ENCODE measurements at regions not wholly inside any gene's neighbourhood (a gene's known extent, or its start where the extent isn't known, plus 50 kb on each side); places are given as distances from the start of the nearest gene placed in this dataset.

DNA sequence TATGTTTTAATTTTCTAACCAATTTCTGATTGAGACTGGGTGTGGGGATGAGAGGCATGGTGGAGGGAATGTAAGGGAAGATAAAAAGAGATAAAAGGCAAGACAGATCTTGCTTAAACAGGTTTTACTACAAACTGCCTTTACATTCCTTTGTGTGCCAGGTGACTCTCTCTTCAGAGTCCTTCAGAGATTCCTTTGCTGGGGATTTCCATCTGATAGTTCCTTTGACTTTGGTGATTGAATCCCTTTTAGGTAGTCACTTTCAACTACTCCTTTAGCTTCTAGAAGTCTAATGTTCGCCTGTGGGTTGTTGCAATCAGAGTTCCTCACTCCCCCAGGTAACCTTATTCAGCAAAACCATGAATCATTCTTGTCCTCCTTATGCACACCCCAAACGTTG, 283.3 kb upstream of the MANEA start:
- TF ChIP-seq, protein P1, sequence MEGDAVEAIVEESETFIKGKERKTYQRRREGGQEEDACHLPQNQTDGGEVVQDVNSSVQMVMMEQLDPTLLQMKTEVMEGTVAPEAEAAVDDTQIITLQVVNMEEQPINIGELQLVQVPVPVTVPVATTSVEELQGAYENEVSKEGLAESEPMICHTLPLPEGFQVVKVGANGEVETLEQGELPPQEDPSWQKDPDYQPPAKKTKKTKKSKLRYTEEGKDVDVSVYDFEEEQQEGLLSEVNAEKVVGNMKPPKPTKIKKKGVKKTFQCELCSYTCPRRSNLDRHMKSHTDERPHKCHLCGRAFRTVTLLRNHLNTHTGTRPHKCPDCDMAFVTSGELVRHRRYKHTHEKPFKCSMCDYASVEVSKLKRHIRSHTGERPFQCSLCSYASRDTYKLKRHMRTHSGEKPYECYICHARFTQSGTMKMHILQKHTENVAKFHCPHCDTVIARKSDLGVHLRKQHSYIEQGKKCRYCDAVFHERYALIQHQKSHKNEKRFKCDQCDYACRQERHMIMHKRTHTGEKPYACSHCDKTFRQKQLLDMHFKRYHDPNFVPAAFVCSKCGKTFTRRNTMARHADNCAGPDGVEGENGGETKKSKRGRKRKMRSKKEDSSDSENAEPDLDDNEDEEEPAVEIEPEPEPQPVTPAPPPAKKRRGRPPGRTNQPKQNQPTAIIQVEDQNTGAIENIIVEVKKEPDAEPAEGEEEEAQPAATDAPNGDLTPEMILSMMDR (IDR thresholded peaks at IDR 0.05): no peak
- no peak for TF ChIP-seq POLR2A (IDR thresholded peaks at IDR 0.05)

Measured in lower leg skin (tissue), 3 donors.